Hepatocyte (in vitro differentiated cells): ENCODE measurements at regions not wholly inside any gene's neighbourhood (a gene's known extent, or its start where the extent isn't known, plus 50 kb on each side); places are given as distances from the start of the nearest gene placed in this dataset.

ENCODE experiments used
- DNase-seq: peaks from one replicate; pipeline ENCODE4 v3.0.0-alpha.2; 2016; ENCODE audit warnings: low spot score
- H2AFZ ChIP-seq: fragments of 200-600 bp; sonication (generic); 2 replicates; pipeline ENCODE4 v1.6.0; 2016; ENCODE audit warnings: antibody characterized with exemption, mild to moderate bottlenecking
- H3K27ac ChIP-seq: fragments of 200-600 bp; sonication (generic); 2 replicates; pipeline ENCODE4 v1.5.1; 2016; ENCODE audit warnings: mild to moderate bottlenecking
- H3K27me3 ChIP-seq: fragments of 200-600 bp; sonication (generic); 2 replicates; pipeline ENCODE4 v1.6.1; 2016
- H3K36me3 ChIP-seq: fragments of 200-600 bp; sonication (generic); replicated peaks from 2 replicates; pipeline ENCODE4 v1.5.1; 2016; ENCODE audit warnings: low read depth; ENCODE audit not compliant: insufficient read depth
- H3K4me1 ChIP-seq: fragments of 200-600 bp; sonication (generic); 2 replicates; pipeline ENCODE4 v1.5.1; 2016; ENCODE audit warnings: mild to moderate bottlenecking, moderate library complexity; ENCODE audit not compliant: insufficient read depth
- H3K4me2 ChIP-seq: fragments of 200-600 bp; sonication (generic); 2 replicates; pipeline ENCODE4 v1.6.0; 2016
- H3K4me3 ChIP-seq: fragments of 200-600 bp; sonication (generic); 2 replicates; pipeline ENCODE4 v1.5.1; 2016; ENCODE audit warnings: mild to moderate bottlenecking
- H3K79me2 ChIP-seq: fragments of 200-600 bp; sonication (generic); 2 replicates; pipeline ENCODE4 v1.6.0; 2017; ENCODE audit warnings: mild to moderate bottlenecking
- H3K9me2 ChIP-seq: fragments of 200-600 bp; sonication (generic); replicated peaks from 2 replicates; pipeline ENCODE4 v1.6.0; 2017; ENCODE audit warnings: mild to moderate bottlenecking; ENCODE audit not compliant: insufficient read depth
- H3K9me3 ChIP-seq: fragments of 200-600 bp; sonication (generic); 2 replicates; pipeline ENCODE4 v1.5.1; 2016; ENCODE audit warnings: low read depth, mild to moderate bottlenecking
- H4K20me1 ChIP-seq: fragments of 200-600 bp; sonication (generic); 2 replicates; pipeline ENCODE4 v1.6.0; 2016; ENCODE audit warnings: mild to moderate bottlenecking; ENCODE audit not compliant: insufficient read depth, poor library complexity, severe bottlenecking
- EZH2 ChIP-seq: fragments of 200-600 bp; sonication (generic); IDR thresholded peaks from 2 replicates; pipeline ENCODE4 v1.6.1; 2016; ENCODE audit warnings: antibody characterized with exemption, mild to moderate bottlenecking, borderline replicate concordance
- EZH2phosphoT487 ChIP-seq: fragments of 200-600 bp; sonication (generic); IDR thresholded peaks from one replicate; pipeline ENCODE4 v1.6.1; 2018; ENCODE audit warnings: antibody characterized with exemption, mild to moderate bottlenecking, low read depth, moderate library complexity; ENCODE audit not compliant: unreplicated experiment, severe bottlenecking
- WGBS: methylation state at CpG from one replicate; pipeline ENCODE4 v1.1.6; 2016; ENCODE audit warnings: low lambda C conversion rate; ENCODE audit errors: missing lambda C conversion rate; 5-methylcytosine and 5-hydroxymethylcytosine counted together
- TF ChIP-seq, protein P1 (sequence below): fragments of 200-600 bp; sonication (generic); IDR thresholded peaks from 2 replicates; pipeline ENCODE4 v1.5.1; 2016; ENCODE audit warnings: antibody characterized with exemption, mild to moderate bottlenecking; ENCODE audit not compliant: poor library complexity

DNA sequence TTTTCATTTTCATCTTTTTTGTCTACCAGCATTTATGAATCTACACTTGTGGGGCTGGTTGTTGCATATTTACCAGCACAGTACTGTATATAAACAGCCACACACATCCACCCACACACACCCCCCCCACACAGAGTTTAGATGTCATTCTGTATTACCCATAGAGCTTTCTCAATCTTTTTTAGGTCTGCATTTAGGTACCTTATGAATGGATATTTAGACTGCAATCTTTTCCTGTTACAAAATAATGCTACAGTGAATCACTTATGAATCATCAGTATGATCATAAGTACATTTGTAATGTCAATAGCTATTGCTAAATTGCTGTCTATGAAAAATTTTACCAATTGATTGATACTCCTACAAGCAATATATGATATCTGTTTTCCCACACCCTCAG lies 67.3 kb upstream of the STK38L start:
- Histone ChIP-seq H3K4me3 (no peak overlapping the region), H3K27ac (no peak overlapping the region), H3K4me2 (no peak overlapping the region)

DNA sequence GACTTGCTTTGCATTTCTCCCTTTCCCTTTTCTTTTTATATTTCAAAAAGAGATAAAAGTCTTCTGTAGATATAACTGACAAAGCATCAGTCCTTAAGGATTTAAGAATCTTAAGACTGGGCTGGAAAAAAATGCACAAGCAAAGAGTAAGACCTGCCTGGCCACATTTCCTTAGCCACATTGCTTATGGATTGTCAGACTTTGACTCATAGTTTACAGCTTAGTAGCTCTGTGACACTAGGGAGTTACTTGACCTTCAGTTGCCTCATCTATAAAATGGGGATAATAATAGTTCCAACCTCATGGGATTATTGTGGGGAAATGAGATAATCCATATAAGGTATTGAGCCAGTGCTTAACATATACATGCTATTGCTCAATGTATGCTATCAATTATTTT lies 66.4 kb upstream of the STK38L start:
- no peak overlapping the region for H3K4me2 ChIP-seq
- H3K27ac ChIP-seq: no peak overlapping the region

More for the DNA sequence above, 67.3 kb upstream of the STK38L start:
- TF ChIP-seq EZH2phosphoT487: no peak
- TF ChIP-seq, protein P1, sequence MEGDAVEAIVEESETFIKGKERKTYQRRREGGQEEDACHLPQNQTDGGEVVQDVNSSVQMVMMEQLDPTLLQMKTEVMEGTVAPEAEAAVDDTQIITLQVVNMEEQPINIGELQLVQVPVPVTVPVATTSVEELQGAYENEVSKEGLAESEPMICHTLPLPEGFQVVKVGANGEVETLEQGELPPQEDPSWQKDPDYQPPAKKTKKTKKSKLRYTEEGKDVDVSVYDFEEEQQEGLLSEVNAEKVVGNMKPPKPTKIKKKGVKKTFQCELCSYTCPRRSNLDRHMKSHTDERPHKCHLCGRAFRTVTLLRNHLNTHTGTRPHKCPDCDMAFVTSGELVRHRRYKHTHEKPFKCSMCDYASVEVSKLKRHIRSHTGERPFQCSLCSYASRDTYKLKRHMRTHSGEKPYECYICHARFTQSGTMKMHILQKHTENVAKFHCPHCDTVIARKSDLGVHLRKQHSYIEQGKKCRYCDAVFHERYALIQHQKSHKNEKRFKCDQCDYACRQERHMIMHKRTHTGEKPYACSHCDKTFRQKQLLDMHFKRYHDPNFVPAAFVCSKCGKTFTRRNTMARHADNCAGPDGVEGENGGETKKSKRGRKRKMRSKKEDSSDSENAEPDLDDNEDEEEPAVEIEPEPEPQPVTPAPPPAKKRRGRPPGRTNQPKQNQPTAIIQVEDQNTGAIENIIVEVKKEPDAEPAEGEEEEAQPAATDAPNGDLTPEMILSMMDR: no peak
- H3K27me3 ChIP-seq: no peaks in the 10 kb centered on the region
- no peaks in the 10 kb centered on the region for H3K9me3 ChIP-seq
- no peaks in the 10 kb centered on the region for H3K9me2 ChIP-seq
- DNase-seq: no peak
- no peaks in the 10 kb centered on the region for H4K20me1 ChIP-seq
- H3K36me3 ChIP-seq: no peaks in the 10 kb centered on the region
- H2AFZ ChIP-seq: no peak overlapping the region
- H3K79me2 ChIP-seq: no peaks in the 10 kb centered on the region
- peaks cover 12% of the 10 kb centered on the region for H3K4me1 ChIP-seq

DNA sequence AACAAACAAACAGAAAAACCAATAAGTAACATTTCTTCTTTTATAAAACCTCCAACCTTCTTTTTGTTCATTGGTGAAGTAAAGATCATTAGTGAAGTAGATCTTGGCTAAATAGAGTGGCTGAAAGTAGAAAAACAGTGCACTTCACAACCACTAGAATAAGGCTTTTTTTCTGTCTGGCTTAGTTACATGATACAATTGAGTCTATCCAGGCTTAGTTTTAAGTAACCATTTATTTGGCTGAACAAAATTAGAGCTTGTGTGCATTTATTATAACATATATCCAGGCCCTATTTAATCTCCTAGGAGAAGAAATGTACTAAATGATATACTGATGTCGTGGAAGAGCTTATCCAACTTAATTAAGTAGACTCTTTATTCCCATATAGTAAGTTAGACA lies 65.8 kb upstream of the STK38L start:
- Histone ChIP-seq H3K4me1 (peaks cover 12% of the 10 kb centered on the region), H2AFZ (no peak overlapping the region), H3K9me2 (no peaks in the 10 kb centered on the region), H3K27me3 (no peaks in the 10 kb centered on the region), H4K20me1 (no peaks in the 10 kb centered on the region), H3K4me3 (no peak overlapping the region), H3K36me3 (no peaks in the 10 kb centered on the region), H3K27ac (peak overlapping the region; percentile 11), H3K4me2 (no peak overlapping the region), H3K9me3 (no peaks in the 10 kb centered on the region), H3K79me2 (no peaks in the 10 kb centered on the region)
- DNase-seq: no peak
- 96% methylated on average over 1 of the region's 1 CpG for WGBS
- TF ChIP-seq, protein P1: no peak
- no peak for TF ChIP-seq EZH2
- TF ChIP-seq EZH2phosphoT487: no peak

More for the DNA sequence above, 66.4 kb upstream of the STK38L start:
- Histone ChIP-seq H3K4me3 (no peak overlapping the region), H3K36me3 (no peaks in the 10 kb centered on the region), H2AFZ (no peak overlapping the region), H3K9me3 (no peaks in the 10 kb centered on the region), H3K79me2 (no peaks in the 10 kb centered on the region), H3K4me1 (peaks cover 12% of the 10 kb centered on the region), H3K27me3 (no peaks in the 10 kb centered on the region), H4K20me1 (no peaks in the 10 kb centered on the region), H3K9me2 (no peaks in the 10 kb centered on the region)
- no peak for TF ChIP-seq EZH2
- TF ChIP-seq EZH2phosphoT487: no peak
- TF ChIP-seq, protein P1: no peak
- DNase-seq: no peak

DNA sequence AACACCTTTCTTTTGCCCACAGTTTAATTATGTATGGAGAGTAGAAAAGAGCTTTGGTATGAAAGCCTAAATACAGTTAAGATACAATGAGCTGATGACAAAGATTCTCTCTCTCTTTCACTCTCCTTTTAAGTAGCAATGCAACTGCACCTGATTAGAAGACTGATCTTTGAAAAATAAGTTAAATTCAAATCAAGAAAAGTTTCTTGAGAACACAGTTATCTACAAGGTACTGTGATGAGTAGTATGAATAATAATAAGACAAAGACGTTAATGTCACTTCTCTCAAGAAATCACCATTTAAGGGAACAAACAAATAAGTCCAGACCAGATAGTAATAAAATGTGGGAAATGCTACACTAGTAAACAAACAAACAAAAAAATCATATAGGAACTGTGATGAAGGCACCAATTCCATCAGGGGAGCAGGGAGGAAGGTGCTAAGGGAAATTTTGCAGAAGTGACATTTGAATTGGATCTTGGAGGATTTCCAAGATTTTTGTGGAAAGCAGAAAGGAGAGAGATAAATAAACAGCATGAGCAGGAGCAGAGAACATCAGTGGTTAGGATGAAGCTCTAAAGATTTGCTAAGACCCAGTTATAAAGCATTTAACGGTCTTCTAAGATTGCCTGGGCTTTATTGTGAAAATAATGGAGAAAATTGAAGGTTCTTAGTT lies 65.2 kb upstream of the STK38L start:
- WGBS: 76% methylated on average over 2 of the region's 2 CpGs
- peak overlapping the region; percentile 52 for H3K4me2 ChIP-seq

More for the DNA sequence above, 65.2 kb upstream of the STK38L start:
- Histone ChIP-seq H3K4me3 (no peak overlapping the region), H3K27me3 (no peaks in the 10 kb centered on the region), H3K27ac (peak overlapping the region; percentile 80), H3K36me3 (no peaks in the 10 kb centered on the region), H2AFZ (peak overlapping the region; percentile 5), H3K9me2 (no peaks in the 10 kb centered on the region), H3K4me1 (peaks cover 12% of the 10 kb centered on the region), H3K9me3 (no peaks in the 10 kb centered on the region), H3K79me2 (no peaks in the 10 kb centered on the region), H4K20me1 (no peaks in the 10 kb centered on the region)
- DNase-seq: no peak
- TF ChIP-seq, protein P1: no peak
- TF ChIP-seq EZH2phosphoT487: no peak
- no peak for TF ChIP-seq EZH2
